ENCODE measurements at regions not wholly inside any gene's neighbourhood (a gene's known extent, or its start where the extent isn't known, plus 50 kb on each side); places are given as distances from the start of the nearest gene placed in this dataset.

GRCh38 chr2:71811157-71811556 lies 336.5 kb downstream of the CYP26B1 start:
- DNase-seq = no peak

GRCh38 chr2:71807581-71808451 lies 339.8 kb downstream of the CYP26B1 start:
- DNase-seq = no peak

DNA sequence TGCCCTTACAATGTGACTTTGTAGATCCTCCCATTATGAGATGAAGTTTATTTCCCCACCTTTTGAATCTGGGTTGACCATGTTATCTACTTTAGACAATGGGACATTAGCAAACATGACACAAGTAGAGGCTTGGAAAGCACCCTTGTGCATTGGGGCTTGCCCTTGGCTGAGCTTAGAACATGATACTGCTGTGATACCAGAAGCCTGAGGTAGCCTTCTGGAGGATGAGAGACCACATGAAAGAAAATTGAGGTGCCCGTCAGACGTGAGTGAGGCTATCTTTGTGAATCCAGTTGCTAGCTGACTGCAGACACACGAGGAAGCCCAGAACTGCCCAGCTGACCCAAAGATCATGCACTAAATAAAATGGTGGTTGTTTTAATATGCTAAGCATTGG lies 341.2 kb downstream of the CYP26B1 start:
- DNase-seq = no peak

- peak; percentile 90 for DNase-seq
These were observed 343.3 kb downstream of the CYP26B1 start for GRCh38 chr2:71804281-71804751.

GRCh38 chr2:71803398-71803797 lies 344.3 kb downstream of the CYP26B1 start:
- no peak for DNase-seq

DNA sequence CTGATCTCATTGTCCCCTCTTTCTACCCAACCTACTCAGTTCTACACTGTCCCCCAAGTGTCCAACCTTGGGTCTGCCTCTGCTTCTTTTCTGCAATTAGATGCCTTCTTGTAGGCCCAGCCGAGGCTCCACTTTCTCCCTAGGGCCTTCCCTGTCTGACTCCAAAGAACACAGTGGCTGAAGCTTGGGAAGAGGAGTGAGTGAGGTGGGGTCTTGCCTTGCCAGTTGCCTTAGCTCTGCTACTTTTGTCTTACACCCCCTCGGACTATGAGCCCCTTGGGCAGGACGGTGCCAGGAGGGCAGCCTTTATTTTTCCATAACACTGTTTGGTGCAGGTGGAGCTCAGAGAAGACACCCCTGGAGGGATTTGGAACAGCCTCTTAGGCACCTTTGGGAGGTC lies 345.1 kb downstream of the CYP26B1 start:
- DNase-seq = no peak

- DNase-seq = peak; percentile 75
These were observed 345.7 kb downstream of the CYP26B1 start for GRCh38 chr2:71801969-71802368.

DNA sequence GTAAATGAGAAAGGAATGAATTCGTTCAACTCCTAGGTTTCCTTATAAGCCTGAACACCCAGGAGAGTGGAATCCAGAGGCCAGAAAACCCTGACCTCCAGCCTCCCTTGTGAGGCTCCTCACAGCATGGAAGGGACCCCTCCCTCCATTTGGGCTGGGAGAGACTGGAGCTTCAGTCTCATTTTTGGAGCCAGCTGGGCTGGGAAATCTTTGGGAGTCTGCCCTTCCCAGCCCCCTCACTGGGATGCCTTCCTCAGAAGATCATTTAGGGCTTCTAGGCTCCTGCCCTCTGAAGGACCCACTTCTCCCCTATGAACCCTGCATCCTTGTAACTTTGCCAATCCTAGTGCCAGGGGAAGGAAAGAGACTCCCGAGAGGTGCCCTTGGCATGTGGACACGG lies 346.1 kb downstream of the CYP26B1 start:
- DNase-seq = no peak

DNA sequence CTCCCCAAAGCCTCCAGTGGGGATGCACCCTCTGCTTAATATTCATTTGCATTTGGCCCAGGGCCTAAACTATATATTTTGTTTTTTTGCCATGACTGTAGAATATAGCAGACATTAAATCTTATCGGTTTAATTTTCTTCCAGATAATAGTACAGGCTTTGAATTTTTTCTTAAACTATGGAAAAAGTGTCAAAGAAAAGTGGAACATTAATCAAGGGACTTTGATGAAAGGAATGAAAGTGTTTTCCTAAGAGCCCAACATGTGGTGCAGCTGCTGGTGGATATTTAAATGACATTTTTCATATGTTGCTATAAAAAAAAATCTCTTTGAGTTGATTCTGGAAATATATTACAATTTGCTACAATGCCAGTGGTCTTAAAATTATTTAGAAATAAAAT lies 346.8 kb downstream of the CYP26B1 start:
- DNase-seq = no peak

DNA sequence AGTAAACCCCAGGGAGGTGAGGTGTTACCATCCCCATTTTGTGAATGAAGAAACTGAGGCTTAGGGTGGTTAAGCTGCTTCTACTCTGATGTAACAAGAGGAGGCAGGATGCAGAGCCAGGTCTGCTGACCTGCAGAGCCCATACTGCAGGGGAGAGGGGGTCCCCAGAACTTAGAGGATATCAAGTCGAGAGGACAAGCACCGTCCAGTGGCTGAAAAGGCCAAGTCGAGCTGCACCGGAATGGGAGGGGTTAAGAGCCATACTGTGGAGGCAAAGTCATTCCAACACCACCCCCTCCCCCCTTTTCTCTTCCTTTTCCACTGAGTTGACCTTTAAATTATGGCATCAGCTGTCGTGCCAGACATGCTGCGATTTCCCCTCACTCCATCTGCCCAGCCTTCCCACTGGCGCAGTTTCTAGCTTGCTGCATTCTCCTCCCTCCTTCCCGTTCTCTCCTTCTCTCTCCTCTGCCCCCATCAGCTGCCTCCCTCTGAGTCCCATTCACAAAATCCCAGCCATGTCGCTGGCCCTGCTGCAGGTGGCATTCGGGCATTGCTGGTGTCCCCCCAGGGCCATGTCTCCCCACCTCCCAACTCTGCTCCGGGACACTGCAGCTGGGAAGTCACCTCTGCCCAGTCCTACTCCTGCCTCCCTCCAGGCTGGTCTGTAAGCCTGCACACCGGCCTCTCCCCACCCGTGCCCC lies 346.9 kb downstream of the DYSF start:
- no peak for DNase-seq

DNA sequence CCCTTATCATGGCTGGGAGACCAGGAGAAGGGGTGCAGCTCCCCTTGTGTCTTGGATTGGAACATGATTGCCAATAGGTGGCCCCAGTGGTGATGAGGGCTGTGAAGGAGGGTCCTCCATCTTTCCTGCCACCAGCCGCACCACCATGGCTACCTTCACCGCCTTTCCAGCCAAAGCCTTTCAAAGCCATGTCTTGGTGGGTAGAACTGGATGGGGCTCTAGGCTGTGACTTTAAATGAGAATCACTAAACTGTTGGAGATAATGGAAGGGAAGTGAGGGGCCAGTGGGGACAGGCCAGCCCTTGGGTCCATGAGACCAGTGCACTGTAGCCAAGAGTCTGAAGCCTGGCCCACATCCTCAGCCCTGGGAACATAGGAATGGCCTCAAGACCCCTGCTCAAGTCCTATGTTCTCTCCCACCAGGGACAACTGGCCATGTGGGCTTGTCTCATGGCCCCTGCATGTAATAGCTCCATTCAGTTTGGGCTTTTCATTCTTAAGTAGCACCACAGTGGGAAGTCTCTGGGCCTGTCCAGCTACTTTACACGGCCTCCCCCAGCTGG lies 345.7 kb downstream of the DYSF start:
- no peak for DNase-seq

- DNase-seq = peak; percentile 38
These were observed 345.1 kb downstream of the DYSF start for GRCh38 chr2:71798266-71799012.

- DNase-seq = no peak
These were observed 343.9 kb downstream of the DYSF start for GRCh38 chr2:71797035-71797810.

DNA sequence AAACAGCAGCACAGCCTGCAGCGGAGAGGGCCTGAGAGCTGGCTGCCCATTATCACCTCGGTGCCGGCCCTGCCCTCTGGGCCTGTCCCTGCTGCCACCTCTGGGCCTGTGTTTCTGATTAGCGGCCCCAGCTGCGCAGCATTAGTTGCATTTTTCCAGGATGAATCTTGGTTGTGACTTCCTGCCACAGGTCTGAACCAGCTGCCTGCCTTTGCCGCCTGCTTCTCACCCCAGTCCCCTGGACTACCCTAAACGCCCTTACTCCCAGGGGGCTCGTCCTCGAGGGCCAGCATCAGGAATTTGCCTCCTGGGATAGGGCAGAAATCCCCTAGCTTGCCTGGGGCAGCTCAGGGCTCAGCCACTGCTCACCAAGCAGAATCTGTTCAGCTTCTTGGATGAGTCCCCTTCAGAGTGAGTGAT lies 342.8 kb downstream of the DYSF start:
- DNase-seq = peak; percentile 87

DNA sequence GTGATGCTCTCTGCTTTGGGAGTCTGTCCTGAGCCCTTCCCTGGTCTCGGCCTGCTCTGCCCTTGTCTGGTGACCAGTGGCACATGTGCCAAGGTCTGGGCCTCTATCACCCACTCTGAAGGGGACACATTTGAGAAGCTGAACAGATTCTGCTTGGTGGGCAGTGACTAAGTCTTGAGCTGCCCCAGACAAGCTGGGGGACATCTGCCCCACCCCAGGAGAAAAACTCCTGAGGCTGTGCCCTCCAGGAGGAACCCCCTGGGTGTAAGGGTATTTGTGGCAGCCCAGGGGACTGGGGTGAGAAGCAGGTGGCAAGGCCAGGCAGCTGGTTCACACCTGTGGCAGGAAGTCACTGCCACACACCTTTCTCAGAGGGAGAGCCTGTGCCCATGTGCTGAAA lies 342.1 kb downstream of the DYSF start:
- no peak for DNase-seq

DNA sequence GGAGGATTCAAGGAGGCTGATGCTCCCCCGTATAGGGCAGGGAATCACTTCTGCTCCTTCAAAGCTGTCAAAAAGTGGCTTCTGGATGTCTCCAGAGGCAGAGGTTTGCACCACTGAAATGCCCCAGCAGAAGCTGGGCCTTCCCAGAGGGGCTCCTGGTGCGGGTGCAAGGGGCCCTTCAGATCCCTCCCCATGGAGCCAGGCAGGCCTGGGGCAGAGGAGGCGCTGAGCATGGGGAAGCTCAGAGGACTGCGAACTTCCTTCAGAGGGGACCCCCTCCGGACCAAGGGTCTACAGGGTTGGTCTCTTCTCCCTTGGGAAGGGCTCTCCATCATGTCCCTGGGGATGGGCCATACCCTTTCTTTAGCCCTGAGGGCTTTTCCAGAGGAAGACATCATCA lies 341.2 kb downstream of the DYSF start:
- DNase-seq = no peak

DNA sequence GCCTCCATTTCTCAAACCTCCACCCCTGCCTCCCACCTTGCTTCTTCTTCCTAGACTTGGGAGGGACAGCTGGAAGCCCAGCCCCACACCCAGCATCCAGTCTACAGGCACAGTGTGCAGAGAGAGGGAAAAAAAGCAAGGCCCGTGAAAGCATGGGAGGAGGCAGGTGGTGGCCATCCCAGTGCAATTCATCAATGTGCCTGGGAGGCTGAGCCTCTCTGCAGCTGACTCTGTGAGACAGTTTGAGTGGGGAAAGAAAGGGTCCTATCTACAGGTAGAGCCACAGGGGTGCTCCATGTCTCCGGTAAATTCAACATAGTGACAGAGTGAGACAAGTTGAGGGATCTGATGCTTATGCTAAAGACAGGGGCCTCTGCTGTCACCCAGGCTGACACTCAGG lies 340.6 kb downstream of the DYSF start:
- no peak for DNase-seq

DNA sequence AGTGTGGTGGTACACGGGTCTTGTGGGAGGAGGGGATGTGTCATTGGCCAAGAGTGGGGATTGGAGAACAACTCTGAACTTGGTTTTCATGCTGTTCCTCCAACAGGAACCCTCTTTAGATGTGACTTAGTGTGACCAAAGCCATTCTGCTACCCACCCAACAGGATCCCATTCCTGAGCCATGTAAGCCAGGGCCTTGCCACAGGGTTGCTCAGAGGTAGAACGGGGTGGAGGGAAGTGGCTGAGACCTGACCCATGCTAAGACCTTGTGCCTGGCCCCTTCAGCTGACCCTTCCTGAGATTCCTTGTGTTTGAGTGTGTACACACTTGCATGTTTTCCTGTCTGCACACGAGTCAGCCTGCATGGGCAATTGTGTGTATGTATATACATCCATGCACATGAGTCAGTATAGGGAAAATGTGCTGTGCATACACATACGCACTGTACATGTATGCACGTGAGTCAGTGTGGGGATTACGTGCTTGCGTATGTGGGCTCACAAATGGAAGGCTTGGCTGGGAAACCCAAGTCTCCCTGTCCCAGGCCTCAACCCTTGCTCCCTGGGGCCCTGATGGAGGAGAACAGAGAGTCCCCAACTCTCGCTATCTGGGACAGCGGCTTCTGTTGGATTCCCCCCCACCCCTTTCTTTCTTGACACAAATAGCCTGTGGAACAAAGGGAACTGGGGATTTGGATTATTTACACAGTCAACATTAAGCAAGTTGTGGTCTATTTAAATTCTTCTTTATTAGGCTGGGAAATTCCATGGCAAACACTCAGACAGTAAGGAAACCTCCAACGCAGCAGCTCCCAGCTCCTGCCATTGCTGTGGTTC lies 339.8 kb downstream of the DYSF start:
- DNase-seq = peak; percentile 87

- no peak for DNase-seq
These were observed 338.3 kb downstream of the DYSF start for GRCh38 chr2:71791501-71792135.

DNA sequence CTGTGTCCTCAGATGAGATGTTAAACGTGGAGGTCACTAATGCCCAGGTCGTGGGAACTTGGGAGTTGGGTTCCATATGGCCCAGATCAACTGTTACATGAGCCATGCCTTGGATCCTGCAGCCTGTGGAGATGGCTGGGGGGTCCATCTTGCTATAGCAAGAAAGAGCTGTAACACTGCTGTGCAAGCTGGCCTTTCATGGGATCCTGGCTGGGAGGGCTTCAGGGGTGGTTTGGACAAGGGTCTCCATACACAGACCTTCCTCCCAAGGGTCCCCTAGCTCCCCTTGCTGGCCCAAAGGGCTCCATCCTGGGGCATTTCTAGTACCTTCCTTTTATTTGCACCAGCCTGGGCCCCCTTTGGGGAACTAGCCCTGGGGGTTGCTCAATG lies 337.7 kb downstream of the DYSF start:
- DNase-seq = no peak

Data from fibroblast of skin of scalp (primary cell).